ENCODE measurements at regions not wholly inside any gene's neighbourhood (a gene's known extent, or its start where the extent isn't known, plus 50 kb on each side); places are given as distances from the start of the nearest gene placed in this dataset.
"Not testable (repeated sequence)": the region's sequence is repeated elsewhere in the genome, so short reads cannot be mapped to it uniquely, and the experiment has no call there.

GRCh38 chr3:146382386-146382785, 87.0 kb downstream of the PLSCR2 start:
- DNase-seq: no peak

GRCh38 chr3:146380046-146380445, 89.3 kb downstream of the PLSCR2 start:
- DNase-seq: no peak

- no peak for DNase-seq
These were observed 94.1 kb downstream of the PLSCR2 start for GRCh38 chr3:146375219-146375618.

- no peak for DNase-seq
These were observed 95.2 kb downstream of the PLSCR2 start for GRCh38 chr3:146374146-146374545.

- DNase-seq: no peak
These were observed 97.5 kb downstream of the PLSCR2 start for GRCh38 chr3:146371902-146372301.

GRCh38 chr3:146368882-146369523, 100.4 kb downstream of the PLSCR2 start:
- no peak for DNase-seq

GRCh38 chr3:146359841-146360240, 108.9 kb upstream of the PLSCR4 start:
- no peak for DNase-seq

GRCh38 chr3:146354421-146354820, 103.5 kb upstream of the PLSCR4 start:
- DNase-seq: not testable (repeated sequence)

GRCh38 chr3:146350852-146351251, 99.9 kb upstream of the PLSCR4 start:
- no peak for DNase-seq

GRCh38 chr3:146345900-146346299, 95.0 kb upstream of the PLSCR4 start:
- DNase-seq: no peak

- DNase-seq: no peak
These were observed 92.6 kb upstream of the PLSCR4 start for GRCh38 chr3:146343551-146343950.

GRCh38 chr3:146342989-146343388, 92.1 kb upstream of the PLSCR4 start:
- no peak for DNase-seq

- no peak for DNase-seq
These were observed 88.4 kb upstream of the PLSCR4 start for GRCh38 chr3:146339349-146339748.

GRCh38 chr3:146337991-146338390, 87.1 kb upstream of the PLSCR4 start:
- no peak for DNase-seq

GRCh38 chr3:146335386-146335785, 84.5 kb upstream of the PLSCR4 start:
- DNase-seq: no peak

GRCh38 chr3:146334151-146334550, 83.2 kb upstream of the PLSCR4 start:
- no peak for DNase-seq

- DNase-seq: no peak
These were observed 81.1 kb upstream of the PLSCR4 start for GRCh38 chr3:146331967-146332366.

GRCh38 chr3:146326875-146327543, 76.1 kb upstream of the PLSCR4 start:
- DNase-seq: no peak

GRCh38 chr3:146325170-146325569, 74.3 kb upstream of the PLSCR4 start:
- DNase-seq: no peak

- DNase-seq: no peak
These were observed 71.4 kb upstream of the PLSCR4 start for GRCh38 chr3:146322216-146322817.

GRCh38 chr3:146314871-146315270, 64.0 kb upstream of the PLSCR4 start:
- no peak for DNase-seq

- DNase-seq: peak; percentile 14
These were observed 62.8 kb upstream of the PLSCR4 start for GRCh38 chr3:146313746-146314111.

GRCh38 chr3:146313031-146313745, 62.3 kb upstream of the PLSCR4 start:
- DNase-seq: no peak

GRCh38 chr3:146308682-146309081, 57.8 kb upstream of the PLSCR4 start:
- no peak for DNase-seq

Data from T1000 (cell line).